BJ (cell line): ENCODE measurements at regions not wholly inside any gene's neighbourhood (a gene's known extent, or its start where the extent isn't known, plus 50 kb on each side); places are given as distances from the start of the nearest gene placed in this dataset.

Experiments
- CTCF ChIA-PET: fragments of 350-600 bp; formaldehyde crosslinking; extraction: SDS; loops from one replicate; lab custom pipeline; 2021; ENCODE audit warnings: antibody characterized with exemption, inconsistent platforms; lab: Yijun Ruan, JAX
- POLR2A ChIA-PET: fragments of 300-600 bp; sonication (Branson Sonifier 250); formaldehyde crosslinking; extraction: SDS; loops from one replicate; lab custom pipeline; 2021; ENCODE audit warnings: antibody characterized with exemption; lab: Charles Lee
- DNase-seq: peaks from one replicate; pipeline ENCODE4 v3.0.0-alpha.2; 2011; ENCODE audit warnings: low read depth
- H3K27me3 ChIP-seq: 2 replicates; pipeline ENCODE4 v1.6.0; 2011; ENCODE audit warnings: low read length; ENCODE audit not compliant: control insufficient read depth, insufficient read depth
- H3K36me3 ChIP-seq: 2 replicates; pipeline ENCODE4 v1.5.1; 2011; ENCODE audit warnings: low read length; ENCODE audit not compliant: control insufficient read depth, insufficient read depth
- H3K4me3 ChIP-seq: 2 replicates; pipeline ENCODE4 v1.5.1; 2011; ENCODE audit warnings: low read depth, mild to moderate bottlenecking, control low read depth, low read length
- TF ChIP-seq, protein P1 (sequence below): IDR thresholded peaks from 2 replicates; pipeline ENCODE4 v1.5.1; 2011; ENCODE audit warnings: low read depth, mild to moderate bottlenecking, control low read depth, inconsistent platforms, low read length, moderate library complexity; ENCODE audit not compliant: insufficient read depth

DNA sequence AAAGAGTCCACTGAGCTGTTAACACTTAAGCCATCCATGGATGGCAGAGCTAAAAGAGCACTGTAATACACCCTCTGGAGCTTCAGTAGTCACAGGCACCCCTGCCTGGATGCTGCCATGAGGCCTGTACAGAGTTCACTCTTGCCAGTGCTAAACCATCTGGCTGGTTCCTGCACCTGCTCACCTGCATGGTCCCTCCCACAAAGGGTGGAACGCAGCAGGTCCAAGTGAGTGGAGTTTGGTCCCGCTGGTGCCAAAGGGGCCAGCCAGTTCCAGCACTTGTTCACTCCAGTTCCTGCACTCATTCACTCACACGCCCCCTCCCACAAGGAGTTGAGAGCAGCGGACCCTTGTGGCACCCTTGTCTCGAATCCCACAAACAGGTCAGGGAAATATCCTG is 503.5 kb downstream of the HACE1 start:
- no peak for DNase-seq
- TF ChIP-seq, protein P1, sequence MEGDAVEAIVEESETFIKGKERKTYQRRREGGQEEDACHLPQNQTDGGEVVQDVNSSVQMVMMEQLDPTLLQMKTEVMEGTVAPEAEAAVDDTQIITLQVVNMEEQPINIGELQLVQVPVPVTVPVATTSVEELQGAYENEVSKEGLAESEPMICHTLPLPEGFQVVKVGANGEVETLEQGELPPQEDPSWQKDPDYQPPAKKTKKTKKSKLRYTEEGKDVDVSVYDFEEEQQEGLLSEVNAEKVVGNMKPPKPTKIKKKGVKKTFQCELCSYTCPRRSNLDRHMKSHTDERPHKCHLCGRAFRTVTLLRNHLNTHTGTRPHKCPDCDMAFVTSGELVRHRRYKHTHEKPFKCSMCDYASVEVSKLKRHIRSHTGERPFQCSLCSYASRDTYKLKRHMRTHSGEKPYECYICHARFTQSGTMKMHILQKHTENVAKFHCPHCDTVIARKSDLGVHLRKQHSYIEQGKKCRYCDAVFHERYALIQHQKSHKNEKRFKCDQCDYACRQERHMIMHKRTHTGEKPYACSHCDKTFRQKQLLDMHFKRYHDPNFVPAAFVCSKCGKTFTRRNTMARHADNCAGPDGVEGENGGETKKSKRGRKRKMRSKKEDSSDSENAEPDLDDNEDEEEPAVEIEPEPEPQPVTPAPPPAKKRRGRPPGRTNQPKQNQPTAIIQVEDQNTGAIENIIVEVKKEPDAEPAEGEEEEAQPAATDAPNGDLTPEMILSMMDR = no peak
- ChIA-PET CTCF (no interaction called here), POLR2A (no interaction called here)
- no peak overlapping the region for H3K4me3 ChIP-seq
- no peaks in the 10 kb centered on the region for H3K36me3 ChIP-seq
- H3K27me3 ChIP-seq = no peaks in the 10 kb centered on the region

DNA sequence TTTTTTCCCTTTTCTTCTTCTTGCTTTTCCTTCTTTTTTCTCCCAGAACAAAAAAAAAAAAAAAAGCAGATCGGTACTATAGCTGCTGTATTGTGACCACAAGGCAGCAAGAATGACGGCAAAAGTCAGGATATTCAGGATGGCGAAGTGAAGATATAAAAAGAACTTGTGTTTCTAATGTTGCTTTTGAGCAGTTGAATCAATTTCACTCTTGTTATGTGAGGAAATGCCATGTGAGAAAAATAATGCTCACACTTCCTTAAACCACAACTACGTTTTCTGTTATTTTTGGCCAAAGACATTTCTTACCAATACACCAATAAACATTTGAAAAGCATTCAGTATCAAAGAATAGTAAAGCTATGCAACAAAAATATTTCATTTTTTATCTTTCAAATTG is 510.5 kb downstream of the HACE1 start:
- no peak overlapping the region for H3K4me3 ChIP-seq
- H3K27me3 ChIP-seq = no peaks in the 10 kb centered on the region
- CTCF ChIA-PET = no interaction called here
- no peak for DNase-seq
- H3K36me3 ChIP-seq = no peaks in the 10 kb centered on the region
- TF ChIP-seq, protein P1 = no peak
- POLR2A ChIA-PET = no interaction called here

DNA sequence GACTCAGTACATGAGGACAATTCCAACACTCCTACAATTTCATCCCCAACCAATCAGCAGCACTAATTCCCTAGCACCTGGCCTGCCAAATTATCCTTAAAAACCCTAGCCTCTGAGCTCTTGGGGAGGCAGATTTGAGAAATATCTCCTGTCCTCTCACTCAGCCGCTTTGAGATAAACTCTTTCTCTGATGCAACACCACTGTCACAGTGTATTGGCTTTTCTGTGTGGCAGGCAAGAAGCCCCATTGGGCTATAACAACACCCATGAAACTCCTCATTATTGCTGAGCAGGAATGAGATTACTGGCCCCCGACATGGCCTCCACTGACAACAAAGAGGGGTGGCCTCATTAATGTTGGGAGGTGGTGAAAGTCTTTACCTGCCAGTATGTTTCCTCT is 515.5 kb downstream of the HACE1 start:
- Histone ChIP-seq H3K27me3 (no peaks in the 10 kb centered on the region), H3K4me3 (no peak overlapping the region), H3K36me3 (no peaks in the 10 kb centered on the region)
- ChIA-PET POLR2A (no interaction called here), CTCF (no interaction called here)
- TF ChIP-seq, protein P1 = no peak
- DNase-seq = no peak

DNA sequence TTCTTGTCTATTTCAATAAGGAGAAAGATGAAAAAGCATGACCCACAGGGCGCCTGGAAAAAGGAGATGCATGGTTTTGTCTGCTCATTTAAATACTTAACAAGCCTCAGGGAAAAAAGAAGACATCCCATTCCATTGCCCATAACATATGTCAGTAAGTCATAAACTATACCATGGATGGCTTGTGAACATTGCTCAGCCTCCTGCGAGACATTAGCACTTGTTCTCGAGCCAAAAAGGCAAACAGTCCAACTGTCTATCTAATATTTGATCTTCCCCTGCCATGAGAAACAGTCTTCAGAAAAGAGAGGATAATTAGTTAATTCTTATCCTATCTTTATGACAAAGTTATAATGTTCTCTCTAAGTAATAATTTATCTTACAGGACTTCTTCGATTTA is 527.4 kb downstream of the HACE1 start:
- H3K36me3 ChIP-seq = no peaks in the 10 kb centered on the region
- CTCF ChIA-PET = no interaction called here

DNA sequence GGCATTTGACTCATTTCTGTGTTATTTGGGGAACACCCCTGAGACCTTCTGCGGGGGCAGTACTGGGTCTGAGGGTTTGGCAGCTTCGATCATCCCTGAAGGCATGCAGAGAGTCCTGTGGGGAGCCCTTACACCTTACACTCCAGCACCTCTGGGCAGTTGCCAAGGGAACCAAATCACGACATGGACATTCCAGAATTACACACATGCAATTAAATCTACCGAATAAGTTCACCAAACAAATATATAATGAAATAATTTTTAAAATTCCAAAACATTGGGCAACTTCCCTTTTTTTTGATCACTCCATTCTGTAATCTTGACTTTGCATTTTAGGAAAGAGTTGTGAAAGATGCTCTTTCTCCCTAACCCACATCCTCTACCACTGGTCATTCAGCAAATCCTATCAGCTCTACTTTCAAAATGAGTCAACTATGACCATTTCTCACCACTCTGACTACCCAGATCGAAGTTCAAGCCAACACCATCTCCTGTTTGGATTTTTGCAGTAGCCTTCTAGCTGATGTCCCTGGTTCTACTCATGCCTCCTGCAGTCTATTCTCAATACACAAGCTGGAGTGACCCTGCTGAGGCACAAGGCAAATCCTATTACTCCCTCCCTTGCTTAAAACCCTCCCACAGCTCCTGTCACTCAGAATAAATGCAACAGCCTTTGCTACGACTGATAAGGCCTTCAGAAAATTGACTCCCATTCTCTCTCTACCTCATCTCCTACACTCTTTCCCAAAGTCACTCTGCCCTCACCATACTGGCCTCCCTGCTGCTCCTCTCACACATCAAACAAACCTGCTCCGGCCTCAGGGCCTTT is 533.3 kb downstream of the HACE1 start:
- no peak overlapping the region for H3K4me3 ChIP-seq
- no peaks in the 10 kb centered on the region for H3K27me3 ChIP-seq
- DNase-seq = peak; percentile 75
- H3K36me3 ChIP-seq = no peaks in the 10 kb centered on the region
- TF ChIP-seq, protein P1 = no peak
- POLR2A ChIA-PET = interaction anchor here (1.1 kb wide), 1 partner anchor 9 kb away, joined by 3 read pairs; no protein-coding TSS in a partner anchor
- CTCF ChIA-PET = interaction anchor here (0.6 to 1.2 kb wide), 6 partner anchors 10 to 312 kb away, joined by 3 to 5 read pairs (median 3); no protein-coding TSS in a partner anchor

More for the DNA sequence above, 527.4 kb downstream of the HACE1 start:
- no peak for DNase-seq
- Histone ChIP-seq H3K27me3 (no peaks in the 10 kb centered on the region), H3K4me3 (no peak overlapping the region)
- TF ChIP-seq, protein P1 = no peak
- POLR2A ChIA-PET = no interaction called here
